Choroid plexus epithelial cell (primary cell): ENCODE measurements at regions not wholly inside any gene's neighbourhood (a gene's known extent, or its start where the extent isn't known, plus 50 kb on each side); places are given as distances from the start of the nearest gene placed in this dataset.

ENCODE experiments used
- DNase-seq: peaks from one replicate; pipeline ENCODE4 v3.0.0-alpha.2; 2010; ENCODE audit warnings: low read depth
- H3K4me3 ChIP-seq: 2 replicates; pipeline ENCODE4 v1.5.1; 2011; ENCODE audit warnings: low read depth, mild to moderate bottlenecking, control low read depth, low read length, moderate library complexity
- TF ChIP-seq, protein P1 (sequence below): conservative IDR thresholded peaks from 2 replicates; pipeline ENCODE4 v1.5.1; 2011; ENCODE audit warnings: low read depth, mild to moderate bottlenecking, control low read depth, inconsistent platforms, low read length, moderate library complexity

DNA sequence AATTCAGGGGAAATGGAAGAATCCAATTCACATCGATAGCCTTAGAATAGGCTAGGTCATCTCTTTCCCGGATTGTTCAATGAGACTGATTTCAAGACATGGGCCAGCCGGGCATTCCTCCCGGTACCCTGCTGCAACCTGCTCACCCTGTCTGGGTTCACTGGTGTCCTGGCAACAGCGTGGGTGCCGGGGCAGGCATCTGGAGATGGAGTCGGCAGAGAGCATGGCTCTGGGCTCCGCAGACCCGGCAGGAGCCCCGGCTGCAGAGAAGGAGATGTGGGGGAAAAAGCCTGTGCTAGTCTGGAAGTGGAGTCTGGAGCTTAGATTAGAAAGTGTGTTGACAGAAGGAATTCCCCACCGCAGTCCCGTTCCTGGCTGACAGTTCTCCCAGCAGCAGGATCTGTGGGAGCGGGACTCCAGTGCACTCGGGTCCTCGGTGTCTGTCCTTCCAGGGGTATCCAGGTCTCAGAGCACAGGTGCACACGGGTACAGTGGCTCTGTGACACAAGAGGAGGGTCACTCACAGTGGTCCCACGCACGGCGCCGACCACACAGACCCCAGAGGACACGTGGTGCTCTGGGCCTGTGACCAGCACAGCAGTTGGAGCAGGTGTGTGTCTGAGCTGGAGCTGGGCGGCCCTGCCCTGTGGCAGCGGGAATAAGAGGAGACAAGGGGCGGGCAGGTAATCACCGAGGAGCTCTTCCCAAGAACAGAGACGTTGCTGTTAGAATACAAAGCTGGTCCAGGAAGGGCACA is 65.7 kb upstream of the PITRM1 start:
- no peak for DNase-seq
- TF ChIP-seq, protein P1, sequence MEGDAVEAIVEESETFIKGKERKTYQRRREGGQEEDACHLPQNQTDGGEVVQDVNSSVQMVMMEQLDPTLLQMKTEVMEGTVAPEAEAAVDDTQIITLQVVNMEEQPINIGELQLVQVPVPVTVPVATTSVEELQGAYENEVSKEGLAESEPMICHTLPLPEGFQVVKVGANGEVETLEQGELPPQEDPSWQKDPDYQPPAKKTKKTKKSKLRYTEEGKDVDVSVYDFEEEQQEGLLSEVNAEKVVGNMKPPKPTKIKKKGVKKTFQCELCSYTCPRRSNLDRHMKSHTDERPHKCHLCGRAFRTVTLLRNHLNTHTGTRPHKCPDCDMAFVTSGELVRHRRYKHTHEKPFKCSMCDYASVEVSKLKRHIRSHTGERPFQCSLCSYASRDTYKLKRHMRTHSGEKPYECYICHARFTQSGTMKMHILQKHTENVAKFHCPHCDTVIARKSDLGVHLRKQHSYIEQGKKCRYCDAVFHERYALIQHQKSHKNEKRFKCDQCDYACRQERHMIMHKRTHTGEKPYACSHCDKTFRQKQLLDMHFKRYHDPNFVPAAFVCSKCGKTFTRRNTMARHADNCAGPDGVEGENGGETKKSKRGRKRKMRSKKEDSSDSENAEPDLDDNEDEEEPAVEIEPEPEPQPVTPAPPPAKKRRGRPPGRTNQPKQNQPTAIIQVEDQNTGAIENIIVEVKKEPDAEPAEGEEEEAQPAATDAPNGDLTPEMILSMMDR: no peak
- no peak overlapping the region for H3K4me3 ChIP-seq

DNA sequence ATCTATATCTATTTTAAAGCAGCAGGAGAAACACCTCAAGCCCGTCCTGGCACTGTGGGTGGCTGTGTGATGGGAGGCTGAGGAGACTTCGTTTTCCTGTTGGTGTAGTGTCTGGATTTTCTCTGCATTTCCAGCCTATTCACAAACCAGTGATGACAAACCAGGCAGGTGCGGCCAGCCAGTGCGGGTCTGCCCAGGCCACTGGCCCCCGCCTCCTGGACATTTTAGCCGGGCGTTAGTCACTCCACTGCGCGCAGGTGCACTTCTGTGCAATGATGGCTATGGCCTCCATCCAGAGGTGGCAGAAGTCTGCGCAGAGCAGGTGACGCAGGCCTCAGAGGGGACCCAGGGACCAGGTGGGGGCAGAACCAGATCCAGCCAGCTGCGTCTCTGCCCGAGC is 64.9 kb upstream of the PITRM1 start:
- no peak for DNase-seq
- TF ChIP-seq, protein P1: no peak
- H3K4me3 ChIP-seq: no peak overlapping the region

DNA sequence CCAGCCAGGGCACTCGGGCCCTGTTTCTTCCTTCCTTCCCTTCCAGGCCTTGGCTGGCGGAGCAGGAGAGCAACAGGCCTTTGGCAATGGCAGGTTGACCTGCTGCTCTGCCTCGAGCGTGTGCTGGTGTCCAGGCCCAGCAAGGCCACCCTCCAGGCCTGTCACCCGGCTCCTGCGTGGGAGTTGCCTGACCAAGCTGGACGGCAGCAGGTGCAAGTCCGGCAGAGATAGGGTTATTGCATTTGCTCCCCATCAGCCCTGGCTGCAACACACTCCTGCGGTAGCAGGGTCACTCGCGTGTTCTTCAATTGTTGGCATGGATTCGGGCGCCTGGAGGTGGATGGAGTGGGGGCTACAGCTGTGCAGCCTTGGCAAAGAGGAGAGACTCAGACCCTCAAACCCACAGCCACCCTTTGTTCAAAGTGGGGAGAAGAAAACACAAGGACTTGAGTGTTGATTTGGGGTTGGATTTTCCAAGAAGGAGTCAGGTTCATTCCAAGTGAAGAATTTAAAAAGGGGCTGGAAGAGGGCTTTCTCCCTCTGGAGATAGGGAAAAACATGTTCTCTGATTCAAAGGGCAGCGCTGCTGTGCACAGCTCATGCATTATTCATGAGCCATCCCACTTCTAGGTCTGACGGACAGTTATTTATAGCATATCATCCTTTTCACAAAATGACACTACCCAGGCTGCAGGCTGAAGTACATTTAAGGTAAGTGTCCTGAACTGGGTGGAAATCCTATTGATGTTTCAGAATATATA is 64.2 kb upstream of the PITRM1 start:
- DNase-seq: no peak
- H3K4me3 ChIP-seq: no peak overlapping the region
- TF ChIP-seq, protein P1: no peak

DNA sequence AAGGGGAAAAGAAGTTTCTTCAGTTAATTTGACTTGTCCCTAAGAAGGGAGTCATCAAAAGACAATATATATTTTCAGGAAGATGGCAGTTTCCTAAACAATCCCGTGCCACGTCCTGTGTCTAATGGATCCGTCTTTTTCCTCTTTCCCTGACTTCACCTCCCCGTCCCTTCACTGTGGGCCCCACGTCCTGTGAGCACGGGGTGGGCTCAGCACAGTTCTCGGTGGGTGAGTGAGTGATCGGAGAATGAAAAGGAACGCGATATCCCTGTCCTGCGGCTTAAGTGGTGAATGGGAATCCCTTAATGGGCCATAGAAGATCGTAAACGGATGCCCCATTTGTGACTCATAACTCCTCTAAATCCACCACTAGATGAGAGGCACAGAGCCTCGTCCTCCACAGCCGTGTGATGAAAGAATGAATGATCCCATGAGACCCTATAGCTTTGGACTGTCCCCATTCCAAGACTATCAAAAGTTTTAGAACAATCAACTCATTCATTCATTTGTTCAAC is 63.5 kb upstream of the PITRM1 start:
- DNase-seq: no peak
- H3K4me3 ChIP-seq: no peak overlapping the region
- TF ChIP-seq, protein P1: no peak

DNA sequence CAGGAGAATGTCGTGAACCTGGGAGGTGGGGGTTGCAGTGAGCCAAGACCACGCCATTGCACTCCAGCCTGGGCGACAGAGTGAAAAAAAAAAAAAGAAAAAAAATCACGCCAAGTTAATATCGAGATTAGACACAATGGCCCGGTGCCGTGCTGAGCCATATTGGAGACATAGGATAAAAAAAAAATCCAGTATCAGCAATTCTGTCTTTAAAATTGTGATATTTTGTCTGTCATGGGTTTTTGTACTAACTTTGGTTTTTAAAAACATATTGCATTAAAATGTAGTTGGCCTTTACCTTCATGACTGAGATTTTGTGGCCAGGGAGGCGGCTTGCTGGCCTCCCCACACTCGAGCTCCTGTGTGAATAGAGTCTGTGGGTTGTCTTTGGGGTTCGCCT is 62.8 kb upstream of the PITRM1 start:
- TF ChIP-seq, protein P1: no peak

DNA sequence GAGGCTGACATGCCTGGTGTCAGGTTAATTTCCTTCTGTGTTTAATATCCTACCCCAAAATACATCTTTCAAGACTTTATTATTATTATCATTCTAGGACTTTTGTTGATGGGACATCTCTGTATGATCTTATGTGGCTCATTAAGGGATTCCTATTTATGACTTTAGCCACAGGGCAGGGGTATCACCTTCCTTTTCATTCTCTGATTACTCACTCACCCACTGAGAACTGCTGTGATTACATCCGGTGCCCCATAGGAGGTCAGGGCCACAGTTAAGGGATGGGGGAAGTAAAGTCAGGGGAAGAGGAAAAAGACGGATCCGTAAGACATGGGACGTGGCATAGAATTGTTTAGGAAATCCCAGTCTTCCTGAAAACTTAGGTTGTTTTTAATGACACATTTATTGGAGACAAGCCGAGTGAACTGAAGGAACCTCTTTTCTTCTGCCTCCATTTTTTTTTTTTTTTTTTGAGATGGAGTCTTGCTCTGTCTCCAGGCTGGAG is 61.0 kb upstream of the PITRM1 start:
- no peak overlapping the region for H3K4me3 ChIP-seq
- TF ChIP-seq, protein P1: no peak
- no peak for DNase-seq

More for the DNA sequence above, 62.8 kb upstream of the PITRM1 start:
- no peak overlapping the region for H3K4me3 ChIP-seq
- no peak for DNase-seq
